ENCODE measurements at regions not wholly inside any gene's neighbourhood (a gene's known extent, or its start where the extent isn't known, plus 50 kb on each side); places are given as distances from the start of the nearest gene placed in this dataset.
"Not testable (repeated sequence)": the region's sequence is repeated elsewhere in the genome, so short reads cannot be mapped to it uniquely, and the experiment has no call there.

DNA sequence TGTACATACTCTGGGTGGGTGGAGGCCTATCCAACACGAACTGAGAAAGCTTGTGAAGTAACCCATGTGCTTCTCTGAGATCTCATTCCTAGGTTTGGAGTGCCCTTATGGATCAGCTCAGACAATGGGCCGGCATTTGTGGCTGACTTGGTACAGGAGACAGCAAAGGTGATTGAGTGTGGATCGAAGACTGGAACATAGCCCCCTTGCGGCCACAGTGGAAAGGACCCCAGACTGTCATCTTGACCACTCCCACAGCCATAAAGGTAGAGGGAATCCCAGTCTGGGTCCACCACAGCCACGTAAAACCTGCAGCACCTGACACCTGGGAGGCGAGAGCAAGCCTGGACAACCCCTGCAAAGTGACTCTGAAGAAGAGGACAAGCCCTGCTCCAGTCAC is 598.0 kb upstream of the AADAT start:
- ATAC-seq, result no peak
- intact Hi-C loops (cut with micrococcal nuclease), result no loop called here
- no peak for DNase-seq

DNA sequence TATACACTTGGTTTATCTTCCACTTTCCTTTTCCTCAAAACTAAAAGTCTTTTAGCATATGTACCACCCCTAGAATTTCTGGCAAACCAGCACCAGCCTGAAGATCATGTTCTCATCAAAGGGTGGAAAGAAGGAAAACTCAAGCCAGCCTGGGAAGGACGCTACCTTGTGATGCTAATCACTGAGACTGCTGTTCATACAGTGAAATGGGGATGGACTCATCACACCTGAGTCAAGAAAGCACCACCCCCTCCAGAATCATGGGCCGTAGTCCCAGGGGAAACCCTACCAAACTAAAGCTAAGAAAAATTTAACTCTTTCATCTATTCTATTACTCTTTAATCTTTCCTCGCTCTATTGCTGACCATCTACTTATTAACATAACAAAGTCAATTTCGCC is 595.9 kb upstream of the AADAT start:
- DNase-seq; intact Hi-C loops (cut with micrococcal nuclease); ATAC-seq: not testable (repeated sequence)

DNA sequence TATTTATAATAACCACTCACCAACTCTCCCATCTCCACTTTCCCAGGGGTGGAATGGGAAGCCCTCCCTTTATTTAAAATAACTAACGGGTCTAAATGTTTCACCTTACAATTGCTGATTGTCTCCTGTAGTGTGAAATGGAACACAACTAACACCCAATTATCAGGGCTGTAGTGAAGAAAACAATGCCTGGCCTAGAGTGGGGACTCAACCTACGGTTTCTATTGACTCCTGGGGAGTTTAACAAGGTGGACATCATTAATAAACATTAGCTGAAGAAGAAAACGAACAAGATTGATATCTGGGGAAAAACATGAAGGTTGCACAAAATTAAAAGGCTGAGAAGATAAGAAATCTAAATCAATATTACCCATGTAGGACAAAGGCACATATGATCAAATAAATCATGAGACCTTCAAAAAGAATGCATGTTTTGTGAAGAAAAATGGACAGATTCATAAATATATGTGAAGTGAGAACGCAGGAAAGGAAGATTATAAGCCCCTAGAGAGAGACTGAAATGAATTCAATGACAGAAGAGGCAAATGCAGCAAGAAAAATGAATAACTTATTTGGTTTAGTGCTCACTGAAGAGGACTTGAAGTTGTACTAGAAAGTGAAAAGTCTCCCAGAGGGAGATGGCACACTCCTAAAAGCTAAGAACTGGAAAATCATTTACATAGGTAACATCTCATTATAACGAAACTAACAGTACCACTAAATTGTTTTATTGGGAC is 593.0 kb upstream of the AADAT start:
- ATAC-seq (no peak), DNase-seq (no peak)
- intact Hi-C loops (cut with micrococcal nuclease), result no loop called here

DNA sequence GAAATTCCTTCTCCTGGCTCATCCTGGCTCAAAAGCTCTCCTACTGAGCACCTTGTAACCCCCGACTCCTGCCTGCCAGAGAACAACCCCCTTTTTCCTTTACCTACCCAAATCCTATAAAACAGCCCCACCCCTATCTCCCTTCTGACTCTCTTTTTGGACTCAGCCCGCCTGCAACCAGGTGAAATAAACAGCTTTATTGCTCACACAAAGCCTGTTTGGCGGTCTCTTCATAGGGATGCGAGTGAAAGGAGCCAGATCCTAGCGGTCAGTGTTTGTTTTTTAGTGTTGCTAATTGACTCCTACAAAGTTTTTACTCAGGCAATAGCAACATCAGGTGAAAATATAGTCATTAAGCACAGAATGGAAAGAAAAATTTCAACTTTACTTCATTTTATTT is 592.3 kb upstream of the AADAT start:
- intact Hi-C loops (cut with micrococcal nuclease); DNase-seq: not testable (repeated sequence)

DNA sequence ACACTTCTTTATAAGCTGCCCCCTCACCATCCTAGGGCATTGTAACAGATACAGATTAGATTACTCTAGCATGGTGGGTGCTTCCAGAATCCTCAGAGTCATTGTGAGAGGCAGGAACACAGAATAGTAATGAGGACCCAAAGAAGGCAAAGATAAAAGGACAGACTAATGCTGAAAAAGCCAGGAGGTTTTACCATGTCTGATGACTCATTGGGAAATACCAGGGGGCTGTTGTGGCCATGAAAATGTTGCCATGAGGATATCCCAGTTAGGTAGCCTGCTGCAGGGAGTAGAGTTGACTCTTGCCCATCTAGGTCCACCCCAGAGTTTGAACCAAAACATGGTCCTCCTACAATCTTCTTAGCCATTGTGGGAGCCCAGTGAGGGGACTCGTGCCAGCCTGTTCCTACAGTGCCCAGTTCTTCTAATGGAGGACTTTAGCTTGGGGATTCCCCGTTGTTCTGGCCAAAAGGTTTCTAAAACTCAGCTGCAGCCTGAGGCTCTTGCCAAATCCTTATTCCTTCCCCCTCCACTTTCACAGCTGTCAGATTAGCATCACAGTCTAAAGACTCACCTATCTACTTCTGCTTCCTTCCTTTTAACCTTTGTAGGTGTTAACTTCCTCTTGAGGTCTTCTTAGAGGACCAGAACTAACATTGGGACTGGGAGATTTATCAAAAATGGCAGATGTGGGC is 586.0 kb upstream of the AADAT start:
- ATAC-seq (no peak), DNase-seq (no peak)
- intact Hi-C loops (cut with micrococcal nuclease), result no loop called here

More for the DNA sequence above, 592.3 kb upstream of the AADAT start:
- ATAC-seq, result not testable (repeated sequence)

DNA sequence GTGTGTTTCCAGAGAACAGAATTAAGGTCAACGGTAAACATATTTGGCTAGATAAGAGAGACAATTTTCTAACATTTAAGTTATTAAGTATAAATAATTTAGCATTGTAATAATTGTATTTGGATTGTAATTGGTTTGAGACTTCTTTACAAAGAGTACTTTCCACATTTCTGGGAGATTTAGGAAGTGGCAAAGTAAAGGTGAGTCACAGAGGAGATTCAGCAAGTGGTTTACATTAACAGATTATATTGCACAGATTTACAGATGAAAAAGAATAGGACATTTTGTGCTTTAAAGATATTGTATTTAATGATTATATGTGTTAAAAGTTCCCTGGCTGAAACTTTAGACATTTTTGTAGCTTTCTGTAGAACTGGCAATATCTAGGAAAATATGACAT is 584.4 kb upstream of the AADAT start:
- intact Hi-C loops (cut with micrococcal nuclease), result no loop called here
- no peak for ATAC-seq
- DNase-seq, result no peak

DNA sequence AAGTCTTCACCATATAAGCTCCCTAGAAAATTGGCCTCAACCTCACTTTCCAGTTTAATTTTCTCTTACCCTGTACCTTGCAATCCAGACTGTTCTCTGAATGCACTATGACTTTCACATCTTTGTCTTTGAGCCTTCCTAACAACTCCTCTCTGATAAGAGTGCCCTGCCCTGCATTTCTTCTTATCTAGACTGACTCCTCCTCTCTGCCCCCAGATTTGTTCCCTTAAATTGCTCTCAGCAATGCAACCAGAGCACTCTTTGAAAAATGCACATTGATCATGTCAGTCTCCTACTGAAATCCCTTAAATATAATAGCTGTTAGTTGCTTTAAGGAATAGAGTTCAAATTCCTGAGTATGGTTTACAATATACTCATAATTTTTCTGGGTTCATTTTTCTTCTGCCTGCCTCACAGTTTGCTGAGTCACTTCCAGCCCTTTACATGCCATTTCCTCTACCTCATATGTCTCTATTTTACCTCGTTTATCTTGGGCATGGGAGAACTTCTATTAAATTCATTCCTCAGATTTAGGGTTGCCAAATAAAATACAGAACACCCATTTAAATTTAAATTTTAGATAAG is 582.7 kb upstream of the AADAT start:
- no peak for ATAC-seq
- intact Hi-C loops (cut with micrococcal nuclease), result no loop called here
- no peak for DNase-seq

DNA sequence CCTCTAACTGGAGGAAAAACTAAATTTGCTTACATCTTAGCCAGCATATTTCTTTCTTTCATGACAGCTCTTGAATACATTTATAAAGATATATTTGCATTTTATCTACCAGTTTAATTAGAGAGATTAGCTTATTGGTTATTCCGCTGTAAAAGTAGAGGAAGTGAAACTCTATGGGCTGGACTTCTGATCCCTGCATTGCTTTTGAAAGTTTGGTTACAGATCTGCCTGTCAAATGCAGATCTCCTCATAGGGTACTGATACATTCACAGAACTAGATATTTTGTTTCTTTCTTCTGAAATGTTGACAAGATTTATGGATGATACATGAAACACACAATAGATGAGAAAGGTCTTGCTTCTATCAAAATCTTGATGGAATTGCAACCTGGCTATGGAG is 581.4 kb upstream of the AADAT start:
- ATAC-seq (no peak), DNase-seq (no peak)
- intact Hi-C loops (cut with micrococcal nuclease), result no loop called here

DNA sequence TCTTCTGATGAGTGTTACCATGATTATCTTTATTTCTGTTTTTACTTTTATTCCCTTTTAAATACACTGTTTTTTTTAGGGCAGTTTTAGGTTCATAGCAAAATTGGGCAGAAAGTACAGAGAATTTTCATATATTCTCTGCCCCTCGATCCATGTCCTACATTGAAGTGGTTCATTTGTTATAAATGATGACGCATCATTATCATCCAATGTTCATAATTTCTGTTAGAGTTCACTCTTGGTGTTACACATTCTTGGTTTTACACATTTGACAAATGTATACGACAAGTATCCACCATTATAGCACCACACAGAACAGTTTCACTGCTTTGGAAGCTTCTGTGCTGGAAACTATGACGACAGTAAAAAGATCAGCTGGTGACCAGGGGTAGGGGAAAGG is 578.1 kb upstream of the AADAT start:
- ATAC-seq (no peak), DNase-seq (no peak)
- intact Hi-C loops (cut with micrococcal nuclease), result no loop called here

DNA sequence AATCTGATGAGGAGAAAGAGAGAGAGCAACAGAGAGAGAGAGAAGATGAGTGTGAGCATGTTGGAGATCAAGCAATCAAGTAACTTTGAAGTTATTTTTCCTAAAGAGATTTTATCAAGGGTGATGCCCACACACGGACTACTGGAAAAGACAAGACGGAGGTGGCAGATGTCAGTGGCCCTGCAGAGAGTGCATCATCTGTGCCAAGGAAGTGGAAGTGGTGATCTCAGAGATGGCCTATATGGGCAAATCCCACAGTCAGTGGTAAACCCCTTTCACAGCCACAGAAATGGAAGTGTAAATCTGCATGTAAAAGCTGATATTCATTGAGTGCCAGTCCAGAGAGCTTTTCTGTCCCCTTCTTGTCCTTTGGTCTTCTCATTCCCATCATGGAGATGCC is 577.2 kb upstream of the AADAT start:
- ATAC-seq (no peak), DNase-seq (no peak)
- intact Hi-C loops (cut with micrococcal nuclease), result no loop called here

DNA sequence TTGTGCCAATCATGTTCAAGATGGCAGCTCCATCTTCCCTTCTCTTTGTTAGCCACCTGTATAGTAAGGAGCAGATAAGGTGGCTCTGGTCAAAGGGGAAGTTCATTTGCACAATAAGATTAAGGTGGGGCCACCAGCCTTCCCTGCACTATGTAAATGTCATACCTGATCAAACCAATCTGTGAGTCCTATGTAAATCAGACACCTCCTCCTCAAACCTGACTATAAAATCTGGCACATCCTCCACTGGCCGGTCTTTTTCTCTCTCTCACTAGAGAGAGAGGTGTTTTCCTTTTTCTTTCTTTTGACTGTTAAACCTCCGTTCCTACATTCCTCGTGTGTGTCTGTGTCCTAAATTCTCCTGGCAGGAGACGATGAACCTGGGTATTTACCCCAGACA is 572.5 kb upstream of the AADAT start:
- ATAC-seq (no peak), DNase-seq (no peak)
- intact Hi-C loops (cut with micrococcal nuclease), result no loop called here

DNA sequence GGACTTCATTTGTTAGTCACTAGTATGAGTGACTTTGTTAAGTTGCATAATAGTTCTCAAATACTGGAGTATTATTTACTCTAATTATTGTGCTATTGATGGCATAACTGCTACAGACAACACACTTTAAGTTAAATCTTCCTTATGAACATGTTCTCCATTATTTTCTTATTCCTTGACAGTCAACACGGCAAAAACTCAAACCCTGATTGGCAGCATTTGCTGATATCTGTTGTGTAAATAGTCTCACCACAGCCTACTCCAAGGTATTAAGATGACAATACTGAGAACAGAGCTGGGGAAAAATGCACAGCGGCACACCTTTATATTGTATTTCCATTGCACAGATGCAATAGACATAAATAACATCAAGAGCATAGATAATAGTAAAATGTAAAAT is 568.0 kb upstream of the AADAT start:
- intact Hi-C loops (cut with micrococcal nuclease), result no loop called here
- DNase-seq, result no peak
- ATAC-seq, result no peak

DNA sequence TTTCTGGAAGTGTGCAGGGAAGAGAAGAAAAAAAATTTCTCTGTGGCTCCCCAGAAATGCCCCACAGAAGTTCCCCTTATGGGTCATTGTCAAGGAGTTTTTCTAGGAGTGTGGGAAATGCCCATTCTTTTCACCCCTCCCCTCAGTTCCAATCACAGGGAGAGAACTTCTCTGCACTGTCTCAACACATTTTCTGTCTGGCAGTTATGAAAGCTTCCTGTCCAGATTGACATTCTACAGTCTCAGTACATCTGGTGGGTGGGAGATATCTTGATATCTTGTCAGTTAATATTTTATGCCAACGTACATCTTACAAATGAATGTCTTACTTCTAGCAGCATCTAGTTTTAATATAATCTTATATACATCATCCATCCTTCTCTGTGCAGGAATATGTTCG is 566.8 kb upstream of the AADAT start:
- ATAC-seq (no peak), DNase-seq (no peak)
- intact Hi-C loops (cut with micrococcal nuclease), result no loop called here

DNA sequence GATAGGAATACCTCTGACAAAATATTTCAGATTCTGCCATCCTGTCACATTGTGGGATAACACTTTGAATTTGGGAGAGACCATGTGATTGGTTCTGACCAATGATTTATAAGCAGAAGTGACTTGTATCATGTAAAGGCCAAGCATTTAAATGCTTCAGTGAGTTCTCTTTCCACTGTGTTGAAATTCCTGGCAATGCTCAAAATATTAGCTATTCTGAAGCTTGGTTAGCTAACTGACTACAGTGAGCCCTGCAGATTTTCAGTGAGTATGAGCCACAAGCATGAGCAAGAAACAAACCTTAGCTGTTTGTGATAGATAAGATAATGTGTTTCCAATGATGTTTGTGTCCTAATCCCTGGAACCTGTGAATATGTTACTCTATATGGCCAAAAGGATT is 562.8 kb upstream of the AADAT start:
- ATAC-seq (no peak), DNase-seq (no peak)
- intact Hi-C loops (cut with micrococcal nuclease), result no loop called here

DNA sequence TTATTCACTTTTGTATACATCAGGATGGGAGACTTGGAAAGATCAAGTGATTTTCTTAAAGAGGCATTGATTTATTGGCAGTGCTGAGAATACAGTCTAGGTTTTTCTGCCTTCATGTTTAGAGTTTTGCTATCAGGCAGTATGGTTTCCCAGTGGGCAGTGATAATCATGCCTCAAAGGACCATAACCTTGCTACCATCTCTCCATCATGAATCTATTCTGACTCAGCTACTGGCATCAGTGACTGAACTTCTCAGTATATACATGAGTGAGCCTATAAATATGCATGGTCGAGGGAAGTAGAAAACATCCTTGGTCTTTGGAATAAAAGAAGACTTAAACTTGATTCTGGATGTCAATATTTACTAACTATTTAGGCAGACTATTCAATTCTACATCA is 562.0 kb upstream of the AADAT start:
- intact Hi-C loops (cut with micrococcal nuclease), result no loop called here

DNA sequence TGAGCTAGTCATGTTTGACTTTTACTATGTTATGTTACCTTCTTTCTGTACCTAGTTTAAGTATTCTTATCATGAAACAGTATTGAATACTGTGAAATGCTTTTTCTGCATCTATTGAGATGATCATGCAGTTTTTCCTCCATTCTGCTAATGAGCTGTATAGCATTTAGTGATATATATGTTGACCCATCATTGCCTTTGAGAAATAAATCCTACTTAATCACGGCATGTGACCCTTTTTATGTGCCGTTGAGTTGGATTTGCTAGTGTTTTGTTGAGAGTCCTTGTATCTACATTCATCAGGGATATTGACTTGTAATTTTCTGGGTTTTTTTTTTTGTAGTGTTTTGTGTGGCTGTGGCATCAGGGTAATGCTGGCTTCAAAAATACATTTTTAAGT is 537.7 kb upstream of the AADAT start:
- ATAC-seq (no peak), DNase-seq (no peak)
- intact Hi-C loops (cut with micrococcal nuclease), result no loop called here

More for the DNA sequence above, 562.0 kb upstream of the AADAT start:
- DNase-seq (no peak), ATAC-seq (no peak)

DNA sequence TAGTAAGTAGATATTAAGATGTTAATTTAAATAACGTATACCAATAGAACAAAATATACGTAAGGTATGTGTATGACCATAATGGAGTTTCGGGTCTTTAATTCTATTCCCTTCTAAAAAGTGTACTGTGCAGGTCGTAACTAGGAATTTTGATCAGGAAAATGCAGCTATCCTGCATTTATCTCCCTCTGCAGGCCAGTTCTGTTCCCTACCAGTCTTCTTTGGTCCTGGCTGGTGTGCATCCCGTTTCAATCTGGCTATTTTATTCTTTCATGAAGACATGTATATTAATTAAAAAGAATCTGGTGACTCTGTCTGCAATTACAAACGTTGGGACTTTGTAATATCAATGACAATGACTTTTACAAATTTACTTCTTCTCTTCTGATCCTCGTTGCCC is 534.1 kb upstream of the AADAT start:
- ATAC-seq (no peak), DNase-seq (no peak)
- intact Hi-C loops (cut with micrococcal nuclease), result no loop called here

DNA sequence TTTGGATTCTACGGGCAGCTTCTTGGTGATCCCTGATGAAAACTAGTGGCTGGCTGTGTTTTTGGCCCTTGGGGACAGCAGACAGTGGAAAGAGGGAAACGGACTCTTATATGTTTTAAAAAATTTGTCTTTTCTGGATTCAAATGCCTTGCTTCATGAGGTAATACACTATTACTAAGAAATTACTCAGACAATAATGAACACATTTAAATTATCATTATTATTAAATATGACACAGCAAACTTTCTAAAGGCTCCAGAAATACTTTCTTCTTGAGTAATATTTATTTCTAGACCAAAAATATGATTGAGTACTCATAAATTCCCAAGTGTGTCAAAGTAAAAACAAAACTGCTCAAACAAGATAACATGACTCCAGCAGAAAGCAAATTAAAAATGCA is 520.7 kb upstream of the AADAT start:
- intact Hi-C loops (cut with micrococcal nuclease), result no loop called here
- DNase-seq (no peak), ATAC-seq (no peak)

DNA sequence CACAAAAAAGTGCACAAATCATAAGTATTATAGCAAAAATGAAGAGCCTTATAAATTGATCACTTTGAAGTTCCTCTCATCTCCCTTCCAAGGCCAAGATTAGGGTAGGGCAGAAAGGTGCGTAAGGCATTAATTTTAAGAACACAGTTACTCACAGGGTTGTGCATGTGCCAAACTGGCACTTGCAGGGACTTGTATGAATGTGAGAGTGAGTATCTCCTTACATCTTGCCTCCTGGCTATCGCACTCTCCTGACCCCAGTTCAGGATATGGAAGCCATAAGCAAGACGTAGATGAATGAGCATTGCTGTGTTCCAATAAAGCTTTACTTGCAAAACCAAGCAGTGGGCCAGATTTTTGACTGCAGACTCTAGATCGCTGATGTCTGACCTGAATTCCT is 510.1 kb upstream of the AADAT start:
- intact Hi-C loops (cut with micrococcal nuclease), result no loop called here
- ATAC-seq (no peak), DNase-seq (no peak)

DNA sequence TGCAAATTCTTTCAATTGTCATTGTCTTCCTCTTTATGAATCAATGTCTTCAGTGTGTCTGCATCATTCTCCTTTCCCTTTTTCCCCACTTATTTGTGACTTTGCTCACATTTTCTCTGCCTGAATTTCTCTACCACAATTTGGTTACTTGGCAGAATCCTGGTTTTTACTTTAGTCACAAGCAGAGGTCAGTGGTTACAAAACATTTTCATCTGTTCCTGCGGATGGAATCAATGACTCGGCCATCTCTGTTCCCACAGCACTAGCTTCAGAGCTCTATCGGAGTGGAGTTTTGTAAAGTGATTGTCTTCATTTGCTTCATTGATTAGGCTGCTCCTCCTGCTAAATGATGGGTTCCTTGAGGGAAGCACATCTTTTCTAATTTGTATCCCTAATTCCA is 501.3 kb upstream of the AADAT start:
- DNase-seq (no peak), ATAC-seq (no peak)
- intact Hi-C loops (cut with micrococcal nuclease), result no loop called here
